ENCODE measurements at regions not wholly inside any gene's neighbourhood (a gene's known extent, or its start where the extent isn't known, plus 50 kb on each side); places are given as distances from the start of the nearest gene placed in this dataset.

DNA sequence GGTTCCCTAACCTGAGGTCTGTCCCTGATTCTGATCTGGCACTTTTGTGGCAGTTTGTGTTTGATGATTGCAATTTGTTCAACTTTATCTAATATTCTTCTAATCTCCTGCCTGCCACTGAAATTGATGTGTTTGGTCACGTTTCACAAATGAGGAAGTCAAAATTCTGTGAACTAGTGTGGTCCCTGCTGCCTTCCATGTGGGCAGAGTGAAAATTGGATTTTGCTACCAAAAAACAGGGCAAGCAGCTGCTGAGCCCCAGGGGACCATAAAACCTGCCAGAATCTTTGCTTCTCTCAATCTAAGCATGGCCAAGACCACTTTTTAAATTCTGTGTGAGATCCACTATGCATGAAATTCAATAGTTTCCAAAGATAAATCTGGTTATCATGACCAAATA lies 195.5 kb upstream of the CYRIA start:
- DNase-seq = no peak
- Mint-ChIP-seq H3K27me3 (ENCODE audit: unreplicated experiment) (no peaks in the 10 kb centered on the region), H3K9me3 (ENCODE audit: low read depth, unreplicated experiment) (peaks cover 2% of the 10 kb centered on the region), H3K27ac (ENCODE audit: unreplicated experiment) (no peak overlapping the region), H3K36me3 (ENCODE audit: insufficient read depth, unreplicated experiment) (no peaks in the 10 kb centered on the region), H3K4me1 (ENCODE audit: low read depth, unreplicated experiment) (no peaks in the 10 kb centered on the region), H3K4me3 (ENCODE audit: low read depth, unreplicated experiment) (no peak overlapping the region)
- CTCF ChIA-PET = interaction anchor here (0.5 kb wide), 1 partner anchor 1200 kb away, joined by 5 read pairs; no protein-coding TSS in a partner anchor
- intact Hi-C loops (cut with micrococcal nuclease; ENCODE audit: unreplicated experiment) = no loop called here
- TF ChIP-seq, protein P1, sequence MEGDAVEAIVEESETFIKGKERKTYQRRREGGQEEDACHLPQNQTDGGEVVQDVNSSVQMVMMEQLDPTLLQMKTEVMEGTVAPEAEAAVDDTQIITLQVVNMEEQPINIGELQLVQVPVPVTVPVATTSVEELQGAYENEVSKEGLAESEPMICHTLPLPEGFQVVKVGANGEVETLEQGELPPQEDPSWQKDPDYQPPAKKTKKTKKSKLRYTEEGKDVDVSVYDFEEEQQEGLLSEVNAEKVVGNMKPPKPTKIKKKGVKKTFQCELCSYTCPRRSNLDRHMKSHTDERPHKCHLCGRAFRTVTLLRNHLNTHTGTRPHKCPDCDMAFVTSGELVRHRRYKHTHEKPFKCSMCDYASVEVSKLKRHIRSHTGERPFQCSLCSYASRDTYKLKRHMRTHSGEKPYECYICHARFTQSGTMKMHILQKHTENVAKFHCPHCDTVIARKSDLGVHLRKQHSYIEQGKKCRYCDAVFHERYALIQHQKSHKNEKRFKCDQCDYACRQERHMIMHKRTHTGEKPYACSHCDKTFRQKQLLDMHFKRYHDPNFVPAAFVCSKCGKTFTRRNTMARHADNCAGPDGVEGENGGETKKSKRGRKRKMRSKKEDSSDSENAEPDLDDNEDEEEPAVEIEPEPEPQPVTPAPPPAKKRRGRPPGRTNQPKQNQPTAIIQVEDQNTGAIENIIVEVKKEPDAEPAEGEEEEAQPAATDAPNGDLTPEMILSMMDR (IDR thresholded peaks at IDR 0.05; ENCODE audit: unreplicated experiment) = no peak
- BruUV-seq (replicated peaks) = no TSS peak

DNA sequence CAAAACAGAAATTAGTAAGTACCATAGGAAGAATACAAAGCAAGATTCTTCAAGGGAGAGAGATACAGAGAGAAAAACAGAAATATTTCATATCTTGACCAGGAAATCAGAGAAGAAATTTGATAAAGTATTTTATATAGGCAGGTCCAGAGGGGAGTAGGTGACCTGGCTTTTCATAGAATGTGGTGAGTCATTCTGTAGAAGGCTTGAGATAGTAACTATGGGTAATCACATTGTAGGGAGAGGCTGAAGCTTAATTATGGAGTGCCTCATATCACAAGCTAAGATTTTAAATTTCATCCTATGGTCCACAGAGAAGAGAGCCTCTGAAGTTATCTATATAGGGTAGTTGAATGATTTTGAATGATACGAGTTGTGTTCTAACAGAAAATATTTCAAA lies 195.0 kb upstream of the CYRIA start:
- intact Hi-C loops (cut with micrococcal nuclease; ENCODE audit: unreplicated experiment) = no loop called here
- H3K4me3 Mint-ChIP-seq (ENCODE audit: low read depth, unreplicated experiment) = no peak overlapping the region
- BruUV-seq (replicated peaks) = no TSS peak

DNA sequence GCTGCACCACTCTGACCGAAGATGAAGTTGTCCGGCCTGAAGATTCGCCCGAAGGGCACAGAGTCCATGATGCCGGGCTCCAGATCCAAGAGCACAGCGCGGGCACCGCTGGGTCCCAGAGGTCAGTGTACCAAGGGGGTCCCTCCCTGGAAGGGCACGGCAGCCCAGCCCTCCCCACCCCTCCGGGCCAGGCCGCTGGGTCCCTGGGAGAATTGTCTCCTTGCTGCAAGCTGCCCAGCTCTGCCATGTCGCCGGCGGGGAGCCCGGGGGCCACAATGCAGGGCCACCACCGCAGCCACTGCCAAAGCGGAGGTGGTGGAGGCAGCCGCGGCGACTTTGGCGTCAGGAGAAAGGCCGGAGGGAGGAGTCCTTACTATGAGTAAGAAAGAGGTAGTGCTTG lies 189.5 kb upstream of the CYRIA start:
- H3K4me3 Mint-ChIP-seq (ENCODE audit: low read depth, unreplicated experiment) = no peak overlapping the region
- no peaks in the 10 kb centered on the region for H3K36me3 Mint-ChIP-seq (ENCODE audit: insufficient read depth, unreplicated experiment)
- no peak overlapping the region for H3K27ac Mint-ChIP-seq (ENCODE audit: unreplicated experiment)
- H3K4me1 Mint-ChIP-seq (ENCODE audit: low read depth, unreplicated experiment) = no peaks in the 10 kb centered on the region
- intact Hi-C loops (cut with micrococcal nuclease; ENCODE audit: unreplicated experiment) = no loop called here
- no peaks in the 10 kb centered on the region for H3K27me3 Mint-ChIP-seq (ENCODE audit: unreplicated experiment)
- TF ChIP-seq, protein P1 (IDR thresholded peaks at IDR 0.05; ENCODE audit: unreplicated experiment) = no peak
- no peak for DNase-seq
- CTCF ChIA-PET = no interaction called here
- H3K9me3 Mint-ChIP-seq (ENCODE audit: low read depth, unreplicated experiment) = peaks cover 4% of the 10 kb centered on the region
- BruUV-seq (replicated peaks) = no TSS peak

More for the DNA sequence above, 195.0 kb upstream of the CYRIA start:
- Mint-ChIP-seq H3K27ac (ENCODE audit: unreplicated experiment) (no peak overlapping the region), H3K36me3 (ENCODE audit: insufficient read depth, unreplicated experiment) (no peaks in the 10 kb centered on the region), H3K4me1 (ENCODE audit: low read depth, unreplicated experiment) (no peaks in the 10 kb centered on the region), H3K9me3 (ENCODE audit: low read depth, unreplicated experiment) (peaks cover 2% of the 10 kb centered on the region), H3K27me3 (ENCODE audit: unreplicated experiment) (no peaks in the 10 kb centered on the region)
- TF ChIP-seq, protein P1 (IDR thresholded peaks at IDR 0.05; ENCODE audit: unreplicated experiment) = no peak
- CTCF ChIA-PET = interaction anchor here (0.5 kb wide), 1 partner anchor 1201 kb away, joined by 5 read pairs; no protein-coding TSS in a partner anchor
- no peak for DNase-seq

DNA sequence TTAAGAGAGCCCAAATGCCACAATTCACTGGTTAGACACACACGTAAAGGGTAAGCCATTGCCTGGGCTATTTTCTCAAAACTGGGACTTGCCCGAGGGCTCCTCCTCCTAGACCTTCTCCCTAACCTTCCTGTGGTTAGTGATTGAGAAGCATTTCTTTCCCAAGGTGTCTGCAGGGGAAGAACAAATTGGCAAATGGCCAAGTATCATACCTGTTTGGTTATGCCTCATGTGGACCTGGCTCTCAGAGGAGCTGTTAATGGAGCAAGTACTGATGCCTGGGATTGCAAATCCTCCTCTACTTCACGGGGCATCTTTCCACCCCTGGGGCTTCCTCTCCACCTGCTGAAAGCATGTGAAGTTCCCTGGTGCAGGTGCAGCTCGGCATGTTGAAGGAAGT lies 187.5 kb upstream of the CYRIA start:
- no peak for DNase-seq
- Mint-ChIP-seq H3K27ac (ENCODE audit: unreplicated experiment) (no peak overlapping the region), H3K9me3 (ENCODE audit: low read depth, unreplicated experiment) (peaks cover 4% of the 10 kb centered on the region), H3K36me3 (ENCODE audit: insufficient read depth, unreplicated experiment) (no peaks in the 10 kb centered on the region), H3K4me1 (ENCODE audit: low read depth, unreplicated experiment) (no peaks in the 10 kb centered on the region), H3K4me3 (ENCODE audit: low read depth, unreplicated experiment) (no peak overlapping the region), H3K27me3 (ENCODE audit: unreplicated experiment) (no peaks in the 10 kb centered on the region)
- intact Hi-C loops (cut with micrococcal nuclease; ENCODE audit: unreplicated experiment) = no loop called here
- CTCF ChIA-PET = no interaction called here
- TF ChIP-seq, protein P1 (IDR thresholded peaks at IDR 0.05; ENCODE audit: unreplicated experiment) = no peak
- no TSS peak for BruUV-seq (replicated peaks)
